ENCODE measurements at regions not wholly inside any gene's neighbourhood (a gene's known extent, or its start where the extent isn't known, plus 50 kb on each side); places are given as distances from the start of the nearest gene placed in this dataset.
"Not testable (repeated sequence)": the region's sequence is repeated elsewhere in the genome, so short reads cannot be mapped to it uniquely, and the experiment has no call there.

- intact Hi-C loops (cut with micrococcal nuclease), result no loop called here
- Mint-ChIP-seq H3K4me1 (peaks cover 3% of the 10 kb centered on the region), H3K4me3 (no peak overlapping the region), H3K27ac (no peak overlapping the region), H3K36me3 (ENCODE audit: low read depth) (no peaks in the 10 kb centered on the region), H3K9me3 (peaks cover 7% of the 10 kb centered on the region), H3K27me3 (no peaks in the 10 kb centered on the region)
- ChIA-PET POLR2A (no interaction called here), CTCF (no interaction called here)
- DNase-seq (no peak), ATAC-seq (ENCODE audit: low read depth) (no peak)
- TF ChIP-seq CTCF (IDR thresholded peaks at IDR 0.05), result no peak
Observed at GRCh38 chr6:15109338-15110090, 136.4 kb upstream of the JARID2 start.

- H3K27me3 Mint-ChIP-seq, result no peaks in the 10 kb centered on the region
- H3K27ac Mint-ChIP-seq, result no peak overlapping the region
- H3K9me3 Mint-ChIP-seq, result peaks cover 5% of the 10 kb centered on the region
- intact Hi-C loops (cut with micrococcal nuclease), result no loop called here
- H3K36me3 Mint-ChIP-seq (ENCODE audit: low read depth), result no peaks in the 10 kb centered on the region
- no peak for TF ChIP-seq CTCF (IDR thresholded peaks at IDR 0.05)
- ChIA-PET POLR2A (no interaction called here), CTCF (no interaction called here)
- no peak overlapping the region for H3K4me3 Mint-ChIP-seq
- H3K4me1 Mint-ChIP-seq, result peaks cover 3% of the 10 kb centered on the region
- ATAC-seq (ENCODE audit: low read depth) (no peak), DNase-seq (no peak)
Observed at GRCh38 chr6:15110726-15111354, 135.0 kb upstream of the JARID2 start.

- POLR2A ChIA-PET; H3K4me3 Mint-ChIP-seq; H3K27ac Mint-ChIP-seq; CTCF ChIA-PET; DNase-seq; H3K36me3 Mint-ChIP-seq (ENCODE audit: low read depth); ATAC-seq (ENCODE audit: low read depth); H3K27me3 Mint-ChIP-seq; intact Hi-C loops (cut with micrococcal nuclease); H3K9me3 Mint-ChIP-seq; H3K4me1 Mint-ChIP-seq: not testable (repeated sequence)
Observed at GRCh38 chr6:15111576-15111975, 134.3 kb upstream of the JARID2 start.

- DNase-seq (no peak), ATAC-seq (ENCODE audit: low read depth) (no peak)
- Mint-ChIP-seq H3K4me3 (no peak overlapping the region), H3K27me3 (no peaks in the 10 kb centered on the region), H3K27ac (no peak overlapping the region), H3K4me1 (no peaks in the 10 kb centered on the region), H3K9me3 (no peaks in the 10 kb centered on the region), H3K36me3 (ENCODE audit: low read depth) (no peaks in the 10 kb centered on the region)
- POLR2A ChIA-PET, result interaction anchor here (0.6 kb wide), 1 partner anchor 79 kb away, joined by 3 read pairs; no protein-coding TSS in a partner anchor
- intact Hi-C loops (cut with micrococcal nuclease), result no loop called here
- CTCF ChIA-PET, result no interaction called here
- TF ChIP-seq CTCF (IDR thresholded peaks at IDR 0.05), result no peak
Observed at GRCh38 chr6:15113587-15113986, 132.3 kb upstream of the JARID2 start.

GRCh38 chr6:15114061-15114460, 131.8 kb upstream of the JARID2 start:
- ChIA-PET CTCF (no interaction called here), POLR2A (interaction anchor here (0.6 kb wide), 1 partner anchor 80 kb away, joined by 3 read pairs; no protein-coding TSS in a partner anchor)
- Mint-ChIP-seq H3K27me3 (no peaks in the 10 kb centered on the region), H3K9me3 (no peaks in the 10 kb centered on the region), H3K4me1 (no peaks in the 10 kb centered on the region), H3K36me3 (ENCODE audit: low read depth) (no peaks in the 10 kb centered on the region), H3K4me3 (no peak overlapping the region), H3K27ac (no peak overlapping the region)
- no peak for TF ChIP-seq CTCF (IDR thresholded peaks at IDR 0.05)
- ATAC-seq (ENCODE audit: low read depth) (no peak), DNase-seq (no peak)
- intact Hi-C loops (cut with micrococcal nuclease), result no loop called here

All from activated B cell treated with CpG ODN at 0.5 μM for 24 hours (primary cell).